Superior temporal gyrus (tissue), 1 donor: ENCODE measurements at regions not wholly inside any gene's neighbourhood (a gene's known extent, or its start where the extent isn't known, plus 50 kb on each side); places are given as distances from the start of the nearest gene placed in this dataset.
"Not testable (repeated sequence)": the region's sequence is repeated elsewhere in the genome, so short reads cannot be mapped to it uniquely, and the experiment has no call there.

Experiments used
- DNase-seq: peaks from one replicate; pipeline ENCODE4 v3.0.0-alpha.2; 2016; ENCODE audit errors: extremely low spot score

DNA sequence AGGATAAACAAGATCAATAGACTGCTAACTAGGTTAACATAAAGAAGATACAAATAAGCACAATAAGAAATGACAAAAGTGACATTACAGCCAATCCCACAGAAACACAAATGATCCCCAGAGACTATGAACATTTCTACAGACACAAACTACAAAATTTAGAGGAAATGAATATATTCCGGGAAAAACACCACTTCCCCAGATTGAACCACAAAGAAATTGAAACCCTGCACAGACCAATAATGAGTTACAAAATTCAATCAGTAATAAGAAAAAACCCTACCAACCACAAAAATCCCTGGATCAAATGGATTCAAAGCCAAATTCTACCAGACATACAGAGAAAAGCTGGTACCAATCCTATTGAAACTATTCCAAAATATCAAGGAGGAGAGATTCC lies 232.4 kb upstream of the RBMS1 start:
- DNase-seq: no peak

GRCh38 chr2:160730296-160730995 lies 236.8 kb upstream of the RBMS1 start:
- DNase-seq: no peak

GRCh38 chr2:160731415-160731814 lies 237.8 kb upstream of the RBMS1 start:
- DNase-seq: no peak

- DNase-seq: no peak
Observed at GRCh38 chr2:160731856-160732255, 238.2 kb upstream of the RBMS1 start.

DNA sequence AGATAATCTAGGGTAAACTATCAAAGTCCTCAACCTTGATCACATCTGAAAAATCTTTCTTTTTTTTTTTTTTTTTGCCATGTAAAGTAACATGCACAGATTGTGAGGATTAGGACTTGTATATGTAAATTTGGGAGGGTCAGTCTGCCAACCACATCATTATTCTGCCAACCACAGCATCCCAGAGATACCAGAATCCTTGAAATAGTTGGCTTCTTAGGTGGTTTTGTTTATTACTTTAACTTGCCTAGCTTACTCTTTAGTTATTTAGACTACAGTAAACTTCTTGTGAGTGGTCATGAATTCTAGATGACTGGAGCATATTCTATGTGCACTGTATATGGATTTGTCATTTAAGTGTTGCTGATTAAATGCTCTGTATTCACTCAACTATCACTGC lies 242.1 kb upstream of the RBMS1 start:
- no peak for DNase-seq

- DNase-seq: no peak
Observed at GRCh38 chr2:160736148-160737028, 242.8 kb upstream of the RBMS1 start.

GRCh38 chr2:160737247-160737646 lies 243.6 kb upstream of the RBMS1 start:
- no peak for DNase-seq

DNA sequence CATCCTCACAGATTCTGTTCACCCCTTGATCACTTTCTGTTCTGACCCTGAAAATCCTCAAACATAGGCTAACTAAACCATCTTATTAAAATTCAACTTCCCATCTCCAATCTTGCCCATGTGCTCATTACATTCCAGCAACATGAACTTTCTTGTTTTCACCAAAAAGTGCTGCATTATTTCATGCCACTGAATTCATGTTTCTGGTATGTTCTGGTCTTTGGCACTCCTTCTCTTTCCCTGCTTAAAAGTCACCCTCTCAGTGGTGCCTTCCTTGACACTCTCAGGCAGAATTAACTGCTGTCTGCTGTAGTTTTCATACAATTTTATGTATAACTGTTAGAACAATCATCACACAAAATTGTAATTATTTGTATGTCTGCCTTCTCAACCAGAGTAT lies 247.7 kb upstream of the RBMS1 start:
- DNase-seq: no peak

DNA sequence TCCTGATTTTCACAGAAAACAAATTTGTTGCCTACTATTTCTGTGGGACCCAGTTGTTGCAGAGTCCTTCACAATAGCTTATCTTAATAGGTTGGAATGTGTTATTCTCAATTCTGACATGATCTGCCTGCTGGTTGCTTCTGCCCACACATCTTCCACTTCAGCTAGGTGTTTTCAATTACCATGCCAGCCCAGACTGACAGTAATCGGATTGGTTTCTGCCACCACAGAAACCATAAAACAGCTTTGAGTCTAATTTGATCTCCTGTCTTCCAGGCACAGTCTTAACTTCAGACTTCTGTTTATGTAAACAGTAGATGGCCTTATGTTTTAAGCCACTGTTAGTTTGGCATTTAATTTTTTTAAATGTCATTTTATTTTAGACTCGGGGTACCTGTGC lies 248.2 kb upstream of the RBMS1 start:
- DNase-seq: no peak

GRCh38 chr2:160742667-160743066 lies 249.1 kb upstream of the RBMS1 start:
- DNase-seq: no peak

DNA sequence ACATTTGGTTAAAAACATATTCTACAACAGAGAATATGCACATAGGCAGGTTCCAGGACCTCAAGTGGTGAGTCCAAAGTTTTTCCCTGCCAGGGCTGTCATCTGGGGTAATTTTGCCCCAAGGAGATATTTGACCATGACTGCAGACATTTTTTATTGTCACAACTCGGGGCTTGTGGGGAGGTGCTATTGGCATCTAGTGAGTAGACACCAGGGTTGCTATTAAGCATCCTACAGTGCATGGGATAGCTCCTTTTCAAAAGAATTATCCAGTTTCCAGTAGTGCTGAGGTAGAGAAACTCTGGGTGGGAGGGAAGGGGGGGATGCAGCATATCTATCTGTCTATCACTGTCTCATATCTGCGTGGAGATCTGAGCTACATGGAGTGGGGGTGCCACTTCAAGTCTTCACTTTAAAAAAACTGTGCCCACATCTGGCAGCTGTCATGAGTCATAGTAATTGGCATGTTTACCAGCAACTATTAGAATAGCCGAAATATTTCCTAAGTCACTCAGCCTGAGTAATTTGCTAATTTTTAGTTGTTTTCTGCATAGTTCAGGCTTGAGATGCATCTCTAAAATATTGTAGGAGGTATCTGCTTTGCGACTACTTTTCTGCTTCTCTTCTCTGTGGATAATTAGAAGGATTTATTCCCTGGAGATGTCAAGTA lies 254.0 kb upstream of the RBMS1 start:
- DNase-seq: no peak

DNA sequence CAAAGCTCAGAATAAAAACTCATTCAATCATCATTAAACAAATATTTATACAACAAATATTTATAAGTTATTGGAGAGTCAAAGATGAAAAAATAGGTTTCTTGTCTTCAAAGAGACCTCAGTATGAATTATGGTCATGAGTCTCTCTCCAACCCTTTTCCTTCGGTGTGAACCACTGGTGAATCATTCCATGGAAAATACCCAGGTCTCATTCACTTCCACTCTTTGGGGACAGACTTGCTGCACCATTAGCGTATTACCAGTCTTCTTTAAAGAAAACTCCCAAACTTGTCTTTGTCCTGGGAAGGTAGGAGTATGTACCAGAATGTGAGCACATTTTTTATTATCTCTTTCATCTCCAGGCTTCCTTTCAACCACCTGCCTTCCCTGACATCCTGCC lies 257.4 kb upstream of the RBMS1 start:
- DNase-seq: no peak

GRCh38 chr2:160752475-160753330 lies 259.1 kb upstream of the RBMS1 start:
- DNase-seq: no peak

DNA sequence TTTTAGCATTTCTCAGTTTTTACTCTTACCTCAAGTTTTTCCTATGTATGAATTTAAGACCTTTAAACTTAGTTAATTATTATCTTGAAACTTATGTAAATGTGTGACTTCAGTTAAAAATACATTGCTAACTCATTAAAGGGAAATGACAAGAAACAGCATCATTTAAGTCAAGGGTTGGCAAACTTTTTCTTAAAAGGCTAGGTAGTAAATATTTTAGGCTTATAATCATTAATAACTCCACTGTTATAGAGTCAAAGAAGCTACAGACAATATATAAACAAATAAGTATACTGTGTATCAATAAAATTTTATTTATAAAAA lies 259.7 kb upstream of the RBMS1 start:
- DNase-seq: no peak

- DNase-seq: no peak
Observed at GRCh38 chr2:160753960-160754359, 260.4 kb upstream of the RBMS1 start.

DNA sequence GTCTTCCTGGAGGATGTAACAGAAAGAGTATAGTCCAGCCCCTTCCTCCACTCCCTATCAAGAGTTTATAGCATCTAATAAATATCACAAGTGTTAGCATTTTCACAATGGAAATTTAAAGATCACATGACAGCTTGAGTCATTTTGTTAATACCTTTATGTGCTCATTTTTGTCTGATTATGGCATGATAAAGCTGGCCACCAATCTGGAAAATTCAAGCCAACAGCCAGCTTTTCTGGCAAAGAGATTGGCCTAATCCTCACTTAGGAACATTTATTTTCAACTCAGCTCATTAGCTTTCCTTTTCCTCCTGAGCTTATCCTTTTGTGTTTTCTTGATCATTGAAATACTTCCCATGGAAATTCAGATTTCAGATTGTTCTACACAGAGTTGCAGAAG lies 262.9 kb upstream of the RBMS1 start:
- DNase-seq: no peak

DNA sequence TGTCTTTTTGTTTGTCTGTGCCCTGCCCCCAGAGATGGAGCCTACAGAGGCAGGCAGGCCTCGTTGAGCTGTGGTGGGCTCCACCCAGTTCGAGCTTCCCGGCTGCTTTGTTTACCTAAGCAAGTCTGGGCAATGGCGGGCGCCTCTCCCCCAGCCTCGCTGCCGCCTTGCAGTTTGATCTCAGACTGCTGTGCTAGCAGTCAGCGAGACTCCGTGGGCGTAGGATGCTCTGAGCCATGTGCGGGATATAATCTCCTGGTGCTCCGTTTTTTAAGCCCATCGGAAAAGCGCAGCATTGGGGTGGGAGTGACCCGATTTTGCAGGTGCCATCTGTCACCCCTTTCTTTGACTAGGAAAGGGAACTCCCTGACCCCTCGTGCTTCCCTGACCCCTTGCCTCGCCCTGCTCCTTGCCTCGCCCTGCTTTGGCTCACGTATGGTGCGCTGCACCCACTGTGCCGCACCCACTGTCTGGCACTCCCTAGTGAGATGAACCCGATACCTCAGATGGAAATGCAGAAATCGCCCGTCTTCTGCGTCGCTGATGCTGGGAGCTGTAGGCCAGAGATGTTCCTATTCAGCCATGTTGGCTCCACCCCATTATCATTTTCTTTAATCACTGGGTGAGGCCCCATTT lies 269.0 kb upstream of the RBMS1 start:
- not testable (repeated sequence) for DNase-seq

DNA sequence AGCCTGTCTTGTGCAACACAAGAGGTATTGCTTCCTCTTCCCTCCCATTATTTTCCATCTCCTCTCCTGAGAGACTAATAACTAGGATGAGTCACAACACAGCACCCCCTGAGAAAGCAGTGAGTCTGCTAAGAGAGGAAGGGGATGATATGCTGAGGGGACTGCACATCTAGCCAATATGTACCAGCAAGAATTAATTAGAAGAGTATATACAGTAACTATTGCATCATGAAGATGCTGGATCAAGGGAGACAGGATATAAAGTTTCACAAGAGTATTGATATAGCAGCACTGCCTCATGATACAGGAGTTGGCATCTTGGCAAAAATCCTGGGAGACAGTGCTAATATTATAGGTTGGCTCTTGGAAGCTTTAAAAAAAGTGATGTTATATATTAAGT lies 289.9 kb upstream of the RBMS1 start:
- DNase-seq: no peak

- no peak for DNase-seq
Observed at GRCh38 chr2:160784034-160784433, 290.4 kb upstream of the RBMS1 start.

DNA sequence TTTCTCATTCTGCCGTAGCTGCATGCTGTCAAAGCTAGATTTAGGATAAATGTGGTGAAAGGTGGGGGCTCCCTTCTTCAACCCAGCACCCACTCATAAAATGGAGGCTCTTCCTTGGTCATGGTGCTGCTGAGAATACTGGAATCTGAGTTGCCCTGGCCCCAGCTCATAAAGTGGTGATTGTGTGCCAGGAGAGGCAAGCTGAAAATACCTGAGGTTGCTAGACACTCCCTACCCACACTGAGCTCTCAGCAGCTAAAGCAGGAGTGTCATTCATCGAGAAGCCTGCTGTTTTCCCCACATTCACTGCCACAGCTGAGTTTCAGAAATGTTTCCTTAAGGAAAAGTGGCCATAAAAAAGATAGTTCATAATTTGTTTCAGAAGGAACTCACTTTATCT lies 297.1 kb upstream of the RBMS1 start:
- DNase-seq: no peak

DNA sequence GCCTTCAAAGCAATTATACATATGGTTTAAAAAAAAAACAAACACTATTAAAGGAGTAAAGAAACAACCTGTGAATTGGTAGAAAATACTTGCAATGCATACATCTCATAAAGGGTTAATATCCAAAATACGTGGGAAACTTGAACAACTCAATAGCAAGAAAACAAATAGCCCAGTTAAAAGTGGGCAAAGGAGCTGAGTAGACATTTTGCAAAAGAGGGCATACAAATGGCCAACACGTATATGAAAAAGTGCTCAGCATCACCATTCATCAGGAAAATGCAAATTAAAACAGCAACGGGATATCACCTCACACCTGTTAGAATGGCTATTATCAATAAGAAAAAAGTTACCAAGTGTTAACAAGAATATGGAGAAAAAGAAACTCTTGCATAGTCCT lies 298.3 kb upstream of the RBMS1 start:
- DNase-seq: no peak
